GM12878 (cell line): ENCODE measurements at regions not wholly inside any gene's neighbourhood (a gene's known extent, or its start where the extent isn't known, plus 50 kb on each side); places are given as distances from the start of the nearest gene placed in this dataset.

Experiments used
- ATAC-seq: fragments of 200-7000 bp; cut with Tn5 transposase; 3 replicates; pipeline ENCODE4 v1.9.1; 2020; ENCODE audit warnings: mild to moderate bottlenecking, moderate library complexity
- BruUV-seq: library from RNA; stranded (reverse); fragments of 400-500 nt; replicated peaks from 2 replicates; lab custom pipeline; 2021; lab: Mats Ljungman, UMichigan
- CTCF ChIA-PET: fragments of 300-600 bp; sonication (Branson Sonifier 250); formaldehyde crosslinking; extraction: SDS; loops from one replicate; lab custom pipeline; 2021; ENCODE audit warnings: inconsistent platforms; lab: Yijun Ruan, JAX
- POLR2A ChIA-PET: fragments of 350-600 bp; formaldehyde crosslinking; extraction: SDS; loops from one replicate; lab custom pipeline; 2021; ENCODE audit warnings: inconsistent platforms; lab: Charles Lee
- RAD21 ChIA-PET: fragments of 300-600 bp; sonication (Branson Sonifier 250); formaldehyde crosslinking; loops from one replicate; lab custom pipeline; 2023; ENCODE audit warnings: antibody characterized with exemption; ENCODE audit not compliant: unreplicated experiment; lab: Charles Lee
- SMC1A ChIA-PET: fragments of 300-600 bp; sonication (Branson Sonifier 250); formaldehyde crosslinking; loops from one replicate; lab custom pipeline; 2023; ENCODE audit not compliant: unreplicated experiment, uncharacterized antibody; lab: Charles Lee
- DNase-seq: peaks from one replicate; pipeline ENCODE4 v3.0.0-alpha.2; 2011; ENCODE audit warnings: low read depth, low spot score
- FAIRE-seq: peaks from 3 replicates; lab custom pipeline; 2011; peaks lifted over from hg19 to GRCh38; lab: Jason Lieb, UNC
- H2AFZ ChIP-seq: 2 replicates; pipeline ENCODE4 v1.6.0; 2011; ENCODE audit warnings: low read depth, low read length, control low read depth; ENCODE audit not compliant: control insufficient read depth
- H3K27ac ChIP-seq: 2 replicates; pipeline ENCODE4 v1.5.1; 2011; ENCODE audit warnings: control low read depth; ENCODE audit not compliant: control insufficient read depth, insufficient read depth
- H3K27me3 ChIP-seq, 2 experiments: replicated peaks in 1 of 2; 2 replicates each; pipeline versions ENCODE4 v1.6.0 to v1.6.1; 2011; ENCODE audit warnings: low read length in 1 of 2; ENCODE audit not compliant: control insufficient read depth in 2 of 2, insufficient read depth in 2 of 2
- H3K36me3 ChIP-seq, 2 experiments: 2 replicates each; pipeline ENCODE4 v1.5.1; 2011; ENCODE audit warnings: low read length in 1 of 2; ENCODE audit not compliant: control insufficient read depth in 2 of 2, insufficient read depth in 2 of 2
- H3K4me1 ChIP-seq: 2 replicates; pipeline ENCODE4 v1.6.1; 2011; ENCODE audit warnings: mild to moderate bottlenecking, low read length, moderate library complexity, mixed read lengths; ENCODE audit not compliant: control insufficient read depth, insufficient read depth
- H3K4me2 ChIP-seq: 2 replicates; pipeline ENCODE4 v1.6.0; 2011; ENCODE audit warnings: control low read depth; ENCODE audit not compliant: control insufficient read depth, insufficient read depth
- H3K4me3 ChIP-seq: fragments of 200-600 bp; sonication (generic); 2 replicates; pipeline ENCODE4 v1.5.1; 2016
- H3K79me2 ChIP-seq: 2 replicates; pipeline ENCODE4 v1.6.0; 2011; ENCODE audit warnings: low read length; ENCODE audit not compliant: control insufficient read depth, insufficient read depth
- H3K9ac ChIP-seq: 2 replicates; pipeline ENCODE4 v1.8.0; 2011; ENCODE audit warnings: low read length, control low read depth, mixed read lengths; ENCODE audit not compliant: control insufficient read depth, insufficient read depth
- H3K9me3 ChIP-seq: replicated peaks from 3 replicates; pipeline ENCODE4 v1.5.1; 2011; ENCODE audit warnings: mild to moderate bottlenecking, low read length; ENCODE audit not compliant: control insufficient read depth, insufficient read depth
- H4K20me1 ChIP-seq: 2 replicates; pipeline ENCODE4 v1.6.0; 2011; ENCODE audit not compliant: control insufficient read depth, insufficient read depth
- BACH1 ChIP-seq: fragments of 450-650 bp; IDR thresholded peaks from 2 replicates; pipeline ENCODE4 v1.6.1; 2017; ENCODE audit warnings: mild to moderate bottlenecking, borderline replicate concordance
- IKZF2 ChIP-seq, 2 experiments: fragments of 450-650 bp; IDR thresholded peaks; 2 replicates each; pipeline ENCODE4 v1.6.1; 2017; ENCODE audit warnings: mild to moderate bottlenecking in 2 of 2, moderate library complexity in 2 of 2
- KDM1A ChIP-seq: fragments of 200-600 bp; sonication (generic); IDR thresholded peaks from 2 replicates; pipeline ENCODE4 v1.6.1; 2016; ENCODE audit warnings: borderline replicate concordance
- MXI1 ChIP-seq: fragments of 150-350 bp; IDR thresholded peaks from 2 replicates; pipeline ENCODE4 v1.6.1; 2011; ENCODE audit warnings: low read depth, mild to moderate bottlenecking, inconsistent platforms, low read length, improper control_type of control experiment
- POLR2AphosphoS5 ChIP-seq: IDR thresholded peaks from 2 replicates; pipeline ENCODE4 v1.6.1; 2011; ENCODE audit warnings: mild to moderate bottlenecking, low read length, inconsistent platforms
- RAD21 ChIP-seq: IDR thresholded peaks from 2 replicates; pipeline ENCODE4 v1.6.1; 2011; ENCODE audit warnings: mild to moderate bottlenecking, low read depth, low read length, moderate library complexity; ENCODE audit not compliant: insufficient read depth
- RB1 ChIP-seq: fragments of 450-650 bp; formaldehyde crosslinking; IDR thresholded peaks from 2 replicates; pipeline ENCODE4 v1.6.1; 2017; ENCODE audit warnings: mild to moderate bottlenecking, borderline replicate concordance
- RUNX3 ChIP-seq: IDR thresholded peaks from 2 replicates; pipeline ENCODE4 v1.6.1; 2012; ENCODE audit warnings: low read length, inconsistent platforms
- SMC3 ChIP-seq: IDR thresholded peaks from 2 replicates; pipeline ENCODE4 v1.6.1; 2011; ENCODE audit warnings: low read length, improper control_type of control experiment, borderline replicate concordance
- YY1 ChIP-seq: IDR thresholded peaks from 2 replicates; pipeline ENCODE4 v1.6.1; 2011; ENCODE audit warnings: low read depth, mild to moderate bottlenecking, low read length
- WGBS: methylation state at CpG from one replicate; pipeline ENCODE4 v1.1.6; 2016; ENCODE audit warnings: low lambda C conversion rate; ENCODE audit not compliant: insufficient replicate concordance, insufficient coverage; ENCODE audit errors: missing lambda C conversion rate; 5-methylcytosine and 5-hydroxymethylcytosine counted together
- in situ Hi-C: fragments of 300-500 bp; cut with MboI; formaldehyde crosslinking; loops from 9 replicates; pipeline ENCODE4 v1.14.3; 2018; ENCODE audit warnings: mixed read lengths
- intact Hi-C: fragments of 100-400 bp; cut with micrococcal nuclease; formaldehyde crosslinking; loops from one replicate; pipeline ENCODE4 v1.14.2; 2022; ENCODE audit not compliant: unreplicated experiment
- TF ChIP-seq, protein P1 (sequence below): fragments of 450-650 bp; IDR thresholded peaks from 2 replicates; pipeline ENCODE4 v1.6.1; 2016; ENCODE audit warnings: mild to moderate bottlenecking
- TF ChIP-seq, protein P2 (sequence below), 3 experiments: IDR thresholded peaks in 2 of 3; conservative IDR thresholded peaks in 1 of 3; 2 replicates each; pipeline ENCODE4 v1.5.1; 2011; ENCODE audit warnings: low read depth in 3 of 3, low read length in 3 of 3, mild to moderate bottlenecking in 3 of 3, control low read depth in 2 of 3, moderate library complexity in 2 of 3, inconsistent platforms in 1 of 3, mixed read lengths in 1 of 3; ENCODE audit not compliant: control insufficient read depth in 2 of 3, insufficient read depth in 1 of 3; ENCODE audit errors: extremely low read depth in 1 of 3

DNA sequence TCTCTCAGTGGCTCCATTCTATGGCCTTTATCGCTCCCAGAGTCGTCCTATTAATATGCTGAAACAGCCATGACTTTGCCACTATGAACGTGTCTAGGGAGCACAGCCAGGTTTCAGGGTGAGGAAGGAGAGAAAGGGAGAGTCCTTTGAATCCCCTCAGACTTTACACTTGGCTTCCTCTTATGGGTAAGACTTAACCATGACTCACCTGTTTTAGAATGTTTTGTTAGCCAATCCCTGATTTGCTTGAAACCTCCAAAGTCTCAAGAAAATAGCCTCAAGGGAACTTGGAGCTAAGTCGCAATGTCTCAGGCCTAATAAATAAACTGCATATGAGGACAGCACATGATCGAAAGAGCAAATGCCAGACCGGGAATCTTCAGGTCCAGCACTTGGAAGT, 131.2 kb upstream of the RCN1 start (continued):
- TF ChIP-seq MXI1, result no peak
- no peak for TF ChIP-seq KDM1A
- TF ChIP-seq, protein P1, sequence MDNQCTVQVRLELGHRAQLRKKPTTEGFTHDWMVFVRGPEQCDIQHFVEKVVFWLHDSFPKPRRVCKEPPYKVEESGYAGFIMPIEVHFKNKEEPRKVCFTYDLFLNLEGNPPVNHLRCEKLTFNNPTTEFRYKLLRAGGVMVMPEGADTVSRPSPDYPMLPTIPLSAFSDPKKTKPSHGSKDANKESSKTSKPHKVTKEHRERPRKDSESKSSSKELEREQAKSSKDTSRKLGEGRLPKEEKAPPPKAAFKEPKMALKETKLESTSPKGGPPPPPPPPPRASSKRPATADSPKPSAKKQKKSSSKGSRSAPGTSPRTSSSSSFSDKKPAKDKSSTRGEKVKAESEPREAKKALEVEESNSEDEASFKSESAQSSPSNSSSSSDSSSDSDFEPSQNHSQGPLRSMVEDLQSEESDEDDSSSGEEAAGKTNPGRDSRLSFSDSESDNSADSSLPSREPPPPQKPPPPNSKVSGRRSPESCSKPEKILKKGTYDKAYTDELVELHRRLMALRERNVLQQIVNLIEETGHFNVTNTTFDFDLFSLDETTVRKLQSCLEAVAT, result no peak
- TF ChIP-seq IKZF2 (IDR thresholded peaks at IDR 0.05), result no peak

DNA sequence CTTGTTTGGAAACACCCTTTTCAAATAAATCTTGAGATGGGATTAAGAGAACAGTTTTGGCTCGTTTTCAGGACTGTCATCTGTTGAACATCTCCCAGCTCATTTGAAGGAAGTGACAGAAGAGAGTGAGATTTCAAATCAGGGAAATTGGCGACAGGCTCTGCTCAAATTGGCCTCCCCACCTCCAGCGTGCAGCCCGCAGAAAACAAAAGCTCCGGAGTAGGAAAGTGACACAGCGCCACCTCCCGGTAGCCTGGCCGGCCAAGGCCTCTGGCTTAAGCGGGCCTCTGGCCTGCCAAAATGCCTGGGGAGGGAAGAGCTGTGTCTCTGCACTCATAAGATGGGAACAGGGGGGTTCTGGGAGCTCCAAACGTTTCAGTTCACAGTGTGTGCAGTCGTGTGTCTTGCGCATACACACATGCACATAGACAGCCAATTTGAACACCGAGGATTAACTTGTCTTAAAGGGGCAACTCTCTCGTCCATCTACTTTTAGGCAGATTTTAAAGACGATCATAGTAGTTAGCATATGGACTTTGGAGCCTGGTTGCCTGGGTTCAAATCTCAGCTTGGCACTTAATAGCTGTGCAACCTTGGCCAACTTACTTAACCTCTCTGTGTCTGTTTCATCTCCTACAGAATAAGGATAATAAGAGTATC, 132.7 kb upstream of the RCN1 start:
- DNase-seq (peak; percentile 9), FAIRE-seq (no peak), ATAC-seq (peak; percentile 98)
- Histone ChIP-seq H3K9ac (no peak overlapping the region), H3K4me1 (no peaks in the 10 kb centered on the region), H3K9me3 (no peaks in the 10 kb centered on the region; the same call in 2 of the 3 replicates), H3K4me3 (no peak overlapping the region), H3K4me2 (no peak overlapping the region), H4K20me1 (no peaks in the 10 kb centered on the region), H3K27me3 (no peaks in the 10 kb centered on the region), H3K79me2 (no peaks in the 10 kb centered on the region), H3K36me3 (no peaks in the 10 kb centered on the region), H2AFZ (peak overlapping the region; percentile 18), H3K27ac (no peak overlapping the region)
- in situ Hi-C loops, result loop anchor here (5.0 to 10.0 kb wide), 4 partner anchors 316 to 853 kb away; no protein-coding TSS in a partner anchor
- intact Hi-C loops, result loop anchor here (1.0 to 5.0 kb wide), 9 partner anchors 86 to 851 kb away; partner anchors contain the start of gene PAX6
- CTCF ChIA-PET, result interaction anchor here (0.6 to 5.4 kb wide), 86 partner anchors 8 to 851 kb away, joined by 3 to 112 read pairs (median 4); partner anchors contain the start of genes DCDC1, DNAJC24, ELP4 and IMMP1L
- RAD21 ChIA-PET, result interaction anchor here (0.8 to 5.4 kb wide), 36 partner anchors 8 to 854 kb away, joined by 3 to 67 read pairs (median 4); partner anchors contain the start of genes DCDC1 and DNAJC24
- WGBS, result 29% methylated on average over 15 of the region's 15 CpGs
- no TSS peak for BruUV-seq
- POLR2A ChIA-PET, result no interaction called here
- TF ChIP-seq YY1, result peak; percentile 76
- no peak for TF ChIP-seq POLR2AphosphoS5
- no peak for TF ChIP-seq BACH1
- TF ChIP-seq RAD21, result peak; percentile 91
- peak; percentile 95 for TF ChIP-seq SMC3
- TF ChIP-seq, protein P2, sequence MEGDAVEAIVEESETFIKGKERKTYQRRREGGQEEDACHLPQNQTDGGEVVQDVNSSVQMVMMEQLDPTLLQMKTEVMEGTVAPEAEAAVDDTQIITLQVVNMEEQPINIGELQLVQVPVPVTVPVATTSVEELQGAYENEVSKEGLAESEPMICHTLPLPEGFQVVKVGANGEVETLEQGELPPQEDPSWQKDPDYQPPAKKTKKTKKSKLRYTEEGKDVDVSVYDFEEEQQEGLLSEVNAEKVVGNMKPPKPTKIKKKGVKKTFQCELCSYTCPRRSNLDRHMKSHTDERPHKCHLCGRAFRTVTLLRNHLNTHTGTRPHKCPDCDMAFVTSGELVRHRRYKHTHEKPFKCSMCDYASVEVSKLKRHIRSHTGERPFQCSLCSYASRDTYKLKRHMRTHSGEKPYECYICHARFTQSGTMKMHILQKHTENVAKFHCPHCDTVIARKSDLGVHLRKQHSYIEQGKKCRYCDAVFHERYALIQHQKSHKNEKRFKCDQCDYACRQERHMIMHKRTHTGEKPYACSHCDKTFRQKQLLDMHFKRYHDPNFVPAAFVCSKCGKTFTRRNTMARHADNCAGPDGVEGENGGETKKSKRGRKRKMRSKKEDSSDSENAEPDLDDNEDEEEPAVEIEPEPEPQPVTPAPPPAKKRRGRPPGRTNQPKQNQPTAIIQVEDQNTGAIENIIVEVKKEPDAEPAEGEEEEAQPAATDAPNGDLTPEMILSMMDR (IDR thresholded peaks at IDR 0.05 in 2 of 3, conservative IDR thresholded peaks at IDR 0.05 in 1 of 3; ENCODE audit: control insufficient read depth in 2 of 3, extremely low read depth in 1 of 3, insufficient read depth in 1 of 3, low read depth in 3 of 3, low read length in 3 of 3), result peak; percentile 88 to 91 (median 91)
- TF ChIP-seq RB1, result no peak
- 0 out of 2 replicates have a peak, but pooled peaks have one; percentile 17 for TF ChIP-seq RUNX3
- SMC1A ChIA-PET, result interaction anchor here (0.7 to 6.4 kb wide), 31 partner anchors 8 to 851 kb away, joined by 3 to 70 read pairs (median 5); no protein-coding TSS in a partner anchor
